Peyer's patch (tissue), 4 donors: ENCODE measurements at regions not wholly inside any gene's neighbourhood (a gene's known extent, or its start where the extent isn't known, plus 50 kb on each side); places are given as distances from the start of the nearest gene placed in this dataset.
A peak's percentile ranks its signal among the peaks of the same experiment; 100 is the strongest.

Experiments
- DNase-seq, 3 donors: peaks; one replicate each; pipeline ENCODE4 v3.0.0-alpha.2; 2017 to 2019
- H3K27ac ChIP-seq, 4 donors: fragments of 200-600 bp; sonication (generic); one replicate each; pipeline ENCODE4 v1.5.1; 2016 to 2019
- H3K27me3 ChIP-seq, 2 donors: fragments of 200-600 bp; sonication (generic); one replicate each; pipeline ENCODE4 v1.5.1; 2019
- H3K36me3 ChIP-seq, 3 donors: fragments of 200-600 bp; sonication (generic); one replicate each; pipeline ENCODE4 v1.5.1; 2016 to 2019
- H3K4me1 ChIP-seq, 4 donors: fragments of 200-600 bp; sonication (generic); one replicate each; pipeline ENCODE4 v1.5.1; 2016 to 2019
- H3K4me3 ChIP-seq, 4 donors: fragments of 200-600 bp; sonication (generic); 1 replicate in 3 of 4; 2 replicates in 1 of 4; pipeline ENCODE4 v1.5.1; 2016 to 2019; ENCODE audit warnings: mild to moderate bottlenecking in 1 of 4
- H3K9me3 ChIP-seq, 4 donors: fragments of 200-600 bp; sonication (generic); one replicate each; pipeline ENCODE4 v1.5.1; 2016 to 2019; ENCODE audit warnings: mild to moderate bottlenecking in 1 of 4
- CTCF ChIP-seq, 6 experiments: fragments of 450-650 bp in 4 of 6; fragments of 200-600 bp in 2 of 6; sonication (generic) in 1 of 6; IDR thresholded peaks; one replicate each; pipeline ENCODE4 v1.5.1; 2017 to 2019; ENCODE audit warnings: antibody characterized with exemption in 6 of 6, mild to moderate bottlenecking in 3 of 6, moderate library complexity in 1 of 6
- POLR2A ChIP-seq, 2 donors: fragments of 450-650 bp; IDR thresholded peaks; one replicate each; pipeline ENCODE4 v1.5.1; 2017; ENCODE audit warnings: antibody characterized with exemption in 2 of 2, mild to moderate bottlenecking in 2 of 2, moderate library complexity in 2 of 2

GRCh38 chr2:226649201-226649600, 150.4 kb downstream of the IRS1 start:
- H3K4me1 ChIP-seq = peaks cover 0 to 18% (median 1%) of the 10 kb centered on the region in 4 donors
- H3K4me3 ChIP-seq = no peak overlapping the region

GRCh38 chr2:226647621-226648518, 151.8 kb downstream of the IRS1 start:
- Histone ChIP-seq H3K4me3 (no peak overlapping the region), H3K4me1 (peaks cover 0 to 14% (median 1%) of the 10 kb centered on the region in 4 donors), H3K9me3 (peaks cover 0 to 3% (median 0%) of the 10 kb centered on the region in 4 donors), H3K27ac (no peak overlapping the region), H3K36me3 (no peaks in the 10 kb centered on the region), H3K27me3 (no peaks in the 10 kb centered on the region)
- TF ChIP-seq POLR2A (IDR thresholded peaks at IDR 0.05) = no peak
- TF ChIP-seq CTCF (IDR thresholded peaks at IDR 0.05) = no peak
- no peak for DNase-seq

More at GRCh38 chr2:226649201-226649600, 150.4 kb downstream of the IRS1 start:
- H3K27ac ChIP-seq = peak overlapping the region in 3 of 4 donors; percentile 59 to 81 (median 68)
- peaks cover 0 to 3% (median 0%) of the 10 kb centered on the region in 4 donors for H3K9me3 ChIP-seq
- no peaks in the 10 kb centered on the region for H3K27me3 ChIP-seq
- TF ChIP-seq CTCF (IDR thresholded peaks at IDR 0.05) (no peak), POLR2A (IDR thresholded peaks at IDR 0.05) (no peak)
- no peaks in the 10 kb centered on the region for H3K36me3 ChIP-seq
- DNase-seq = no peak

- no peaks in the 10 kb centered on the region for H3K4me1 ChIP-seq
- H3K27ac ChIP-seq = peak overlapping the region in 1 of 4 donors; percentile 35
- no peaks in the 10 kb centered on the region for H3K27me3 ChIP-seq
- peaks cover 0 to 3% (median 0%) of the 10 kb centered on the region in 4 donors for H3K9me3 ChIP-seq
- H3K4me3 ChIP-seq = no peak overlapping the region
- no peak for TF ChIP-seq CTCF (IDR thresholded peaks at IDR 0.05)
- no peak for TF ChIP-seq POLR2A (IDR thresholded peaks at IDR 0.05)
- H3K36me3 ChIP-seq = no peaks in the 10 kb centered on the region
- no peak for DNase-seq
Measured at GRCh38 chr2:226644399-226644865, 155.2 kb downstream of the IRS1 start.

- no peaks in the 10 kb centered on the region for H3K36me3 ChIP-seq
- no peaks in the 10 kb centered on the region for H3K4me1 ChIP-seq
- no peak overlapping the region for H3K4me3 ChIP-seq
- DNase-seq = no peak
- no peak overlapping the region for H3K27ac ChIP-seq
- H3K9me3 ChIP-seq = peaks cover 0 to under 1% (median 0%) of the 10 kb centered on the region in 4 donors
- no peak for TF ChIP-seq POLR2A (IDR thresholded peaks at IDR 0.05)
- TF ChIP-seq CTCF (IDR thresholded peaks at IDR 0.05) = no peak
- H3K27me3 ChIP-seq = no peaks in the 10 kb centered on the region
Measured at GRCh38 chr2:226643946-226644282, 155.7 kb downstream of the IRS1 start.

- Histone ChIP-seq H3K36me3 (no peaks in the 10 kb centered on the region), H3K4me3 (no peak overlapping the region), H3K27me3 (no peaks in the 10 kb centered on the region), H3K4me1 (no peaks in the 10 kb centered on the region), H3K9me3 (no peaks in the 10 kb centered on the region), H3K27ac (no peak overlapping the region)
- no peak for TF ChIP-seq POLR2A (IDR thresholded peaks at IDR 0.05)
- no peak for TF ChIP-seq CTCF (IDR thresholded peaks at IDR 0.05)
- DNase-seq = no peak
Measured at GRCh38 chr2:226643030-226643945, 156.3 kb downstream of the IRS1 start.
